GM19438 (cell line): ENCODE measurements at regions not wholly inside any gene's neighbourhood (a gene's known extent, or its start where the extent isn't known, plus 50 kb on each side); places are given as distances from the start of the nearest gene placed in this dataset.
"Not testable (repeated sequence)": the region's sequence is repeated elsewhere in the genome, so short reads cannot be mapped to it uniquely, and the experiment has no call there.

Experiments used
- ATAC-seq: cut with Tn5 transposase; IDR thresholded peaks from one replicate; pipeline ENCODE4 v1.9.1; 2021; ENCODE audit warnings: low read depth; ENCODE audit not compliant: unreplicated experiment

- ATAC-seq, result no peak
These were observed 914.0 kb upstream of the PRKX start for GRCh38 chrX:4627414-4627813.

- ATAC-seq, result no peak
These were observed 909.2 kb upstream of the PRKX start for GRCh38 chrX:4622486-4623167.

GRCh38 chrX:4613651-4614050, 900.2 kb upstream of the PRKX start:
- ATAC-seq, result not testable (repeated sequence)

GRCh38 chrX:4588893-4589292, 875.4 kb upstream of the PRKX start:
- ATAC-seq, result no peak

- no peak for ATAC-seq
These were observed 875.0 kb upstream of the PRKX start for GRCh38 chrX:4588466-4588865.

- no peak for ATAC-seq
These were observed 874.6 kb upstream of the PRKX start for GRCh38 chrX:4588056-4588455.

- no peak for ATAC-seq
These were observed 866.5 kb upstream of the PRKX start for GRCh38 chrX:4579999-4580398.

GRCh38 chrX:4579480-4579879, 866.0 kb upstream of the PRKX start:
- ATAC-seq, result no peak

- no peak for ATAC-seq
These were observed 859.2 kb upstream of the PRKX start for GRCh38 chrX:4572691-4573090.

GRCh38 chrX:4570151-4570550, 856.7 kb upstream of the PRKX start:
- ATAC-seq, result no peak

- no peak for ATAC-seq
These were observed 846.7 kb upstream of the PRKX start for GRCh38 chrX:4560192-4560591.

- ATAC-seq, result no peak
These were observed 836.6 kb upstream of the PRKX start for GRCh38 chrX:4550018-4550417.

GRCh38 chrX:4547213-4547836, 833.9 kb upstream of the PRKX start:
- no peak for ATAC-seq

- not testable (repeated sequence) for ATAC-seq
These were observed 832.7 kb upstream of the PRKX start for GRCh38 chrX:4546178-4546577.

GRCh38 chrX:4528247-4528646, 814.8 kb upstream of the PRKX start:
- ATAC-seq, result no peak

- ATAC-seq, result no peak
These were observed 772.5 kb upstream of the PRKX start for GRCh38 chrX:4485912-4486311.

GRCh38 chrX:4484266-4484665, 770.8 kb upstream of the PRKX start:
- ATAC-seq, result no peak

- ATAC-seq, result no peak
These were observed 738.1 kb upstream of the PRKX start for GRCh38 chrX:4451591-4451990.

GRCh38 chrX:4450177-4450576, 736.7 kb upstream of the PRKX start:
- ATAC-seq, result no peak

GRCh38 chrX:4435905-4436304, 722.5 kb upstream of the PRKX start:
- ATAC-seq, result no peak

GRCh38 chrX:4397471-4397870, 684.0 kb upstream of the PRKX start:
- ATAC-seq, result no peak

- no peak for ATAC-seq
These were observed 668.8 kb upstream of the PRKX start for GRCh38 chrX:4382273-4382672.
